Transverse colon (tissue), 4 donors: ENCODE measurements at regions not wholly inside any gene's neighbourhood (a gene's known extent, or its start where the extent isn't known, plus 50 kb on each side); places are given as distances from the start of the nearest gene placed in this dataset.
"Not testable (repeated sequence)": the region's sequence is repeated elsewhere in the genome, so short reads cannot be mapped to it uniquely, and the experiment has no call there.

Experiments
- DNase-seq: peaks from one replicate; pipeline ENCODE4 v3.0.0-alpha.2; 2019
- H3K27ac ChIP-seq, 4 donors: fragments of 200-600 bp; sonication (generic); 2 replicates each; pipeline ENCODE4 v1.5.1; 2016 to 2018; ENCODE audit warnings: inconsistent platforms in 4 of 4
- H3K27me3 ChIP-seq: fragments of 200-600 bp; sonication (generic); 2 replicates; pipeline ENCODE4 v1.5.1; 2017; ENCODE audit warnings: inconsistent platforms
- H3K36me3 ChIP-seq, 4 donors: fragments of 200-600 bp; sonication (generic); 2 replicates each; pipeline ENCODE4 v1.5.1; 2017 to 2019; ENCODE audit warnings: inconsistent platforms in 4 of 4
- H3K4me1 ChIP-seq, 4 donors: fragments of 200-600 bp; sonication (generic); 2 replicates each; pipeline ENCODE4 v1.5.1; 2017 to 2020; ENCODE audit warnings: inconsistent platforms in 4 of 4
- H3K4me3 ChIP-seq, 4 donors: fragments of 200-600 bp; sonication (generic); 1 replicate in 1 of 4; 2 replicates in 3 of 4; pipeline versions ENCODE4 v1.5.1 to v1.6.1; 2017 to 2019; ENCODE audit warnings: inconsistent platforms in 4 of 4
- H3K9me3 ChIP-seq, 2 donors: fragments of 200-600 bp; sonication (generic); 2 replicates each; pipeline ENCODE4 v1.5.1; 2017 to 2019; ENCODE audit warnings: inconsistent platforms in 2 of 2
- CTCF ChIP-seq, 5 experiments: fragments of 200-600 bp in 3 of 5; fragments of 450-650 bp in 2 of 5; sonication (generic) in 3 of 5; IDR thresholded peaks; 1 replicate in 2 of 5; 2 replicates in 3 of 5; pipeline ENCODE4 v1.5.1; 2016 to 2017; ENCODE audit warnings: antibody characterized with exemption in 5 of 5, inconsistent platforms in 3 of 5, mild to moderate bottlenecking in 2 of 5, moderate library complexity in 1 of 5
- EP300 ChIP-seq: sonication (generic); formaldehyde crosslinking; IDR thresholded peaks from one replicate; pipeline ENCODE4 v1.6.1; 2017; ENCODE audit warnings: antibody characterized with exemption, low read depth
- POLR2A ChIP-seq: fragments of 450-650 bp; IDR thresholded peaks from one replicate; pipeline ENCODE4 v1.6.1; 2016; ENCODE audit warnings: antibody characterized with exemption, mild to moderate bottlenecking, moderate library complexity
- POLR2AphosphoS5 ChIP-seq, 3 donors: sonication (generic); formaldehyde crosslinking; IDR thresholded peaks; one replicate each; pipeline ENCODE4 v1.6.1; 2016; ENCODE audit warnings: antibody characterized with exemption in 3 of 3
- WGBS, 2 donors: methylation state at CpG; one replicate each; pipeline ENCODE4 v1.1.5; 2018; ENCODE audit warnings: low coverage in 1 of 2; 5-methylcytosine and 5-hydroxymethylcytosine counted together
- in situ Hi-C, 4 donors: fragments of 200-750 bp; cut with MboI; loops; one replicate each; pipeline versions ENCODE4 v1.15.0 to v1.15.1; 2017; ENCODE audit warnings: low sequenced_read_pairs in 3 of 4, low pct_ligation_motif_present in 1 of 4, low pct_unique_long_range_greater_than_20kb in 1 of 4
- intact Hi-C: fragments of 100-400 bp; cut with DNase I; formaldehyde crosslinking; loops from one replicate; pipeline ENCODE4 v1.15.1; 2023; ENCODE audit warnings: low total_unique reads

- 71 to 89% methylated on average over 3 of the region's 3 CpGs for WGBS, 2 donors
- H3K27ac ChIP-seq: no peak overlapping the region
- in situ Hi-C loops (no loop called here), intact Hi-C loops (no loop called here)
- no peak overlapping the region for H3K4me3 ChIP-seq
- H3K9me3 ChIP-seq: no peaks in the 10 kb centered on the region
- H3K4me1 ChIP-seq: no peaks in the 10 kb centered on the region
- no peak for DNase-seq
- TF ChIP-seq POLR2A (no peak), POLR2AphosphoS5 (IDR thresholded peaks at IDR 0.05) (no peak), CTCF (IDR thresholded peaks at IDR 0.05) (no peak), EP300 (no peak)
- H3K27me3 ChIP-seq: no peaks in the 10 kb centered on the region
- H3K36me3 ChIP-seq: no peaks in the 10 kb centered on the region
These were observed 783.3 kb upstream of the SEMA6A start for GRCh38 chr5:117357886-117358285.

GRCh38 chr5:117347280-117347679 is 772.7 kb upstream of the SEMA6A start:
- WGBS, 2 donors: 55 to 83% methylated on average over 1 to 2 of the region's 2 CpGs
- TF ChIP-seq POLR2A (no peak), EP300 (no peak), CTCF (IDR thresholded peaks at IDR 0.05) (no peak), POLR2AphosphoS5 (IDR thresholded peaks at IDR 0.05) (no peak)
- in situ Hi-C loops (no loop called here), intact Hi-C loops (no loop called here)
- no peak for DNase-seq
- Histone ChIP-seq H3K4me3 (no peak overlapping the region), H3K9me3 (no peaks in the 10 kb centered on the region), H3K27ac (no peak overlapping the region), H3K27me3 (no peaks in the 10 kb centered on the region), H3K36me3 (no peaks in the 10 kb centered on the region), H3K4me1 (no peaks in the 10 kb centered on the region)

- Histone ChIP-seq H3K4me3 (peak overlapping the region in 2 of 4 donors; percentile 14 to 26), H3K27ac (peak overlapping the region in 2 of 4 donors; percentile 17 to 24)
- 40 to 82% methylated on average over 1 to 13 of the region's 13 CpGs for WGBS, 2 donors
- intact Hi-C loops, H3K9me3 ChIP-seq, in situ Hi-C loops, H3K36me3 ChIP-seq, H3K27me3 ChIP-seq, H3K4me1 ChIP-seq: not testable (repeated sequence)
- DNase-seq: peak; percentile 12
These were observed 769.1 kb upstream of the SEMA6A start for GRCh38 chr5:117343726-117344125.

DNA sequence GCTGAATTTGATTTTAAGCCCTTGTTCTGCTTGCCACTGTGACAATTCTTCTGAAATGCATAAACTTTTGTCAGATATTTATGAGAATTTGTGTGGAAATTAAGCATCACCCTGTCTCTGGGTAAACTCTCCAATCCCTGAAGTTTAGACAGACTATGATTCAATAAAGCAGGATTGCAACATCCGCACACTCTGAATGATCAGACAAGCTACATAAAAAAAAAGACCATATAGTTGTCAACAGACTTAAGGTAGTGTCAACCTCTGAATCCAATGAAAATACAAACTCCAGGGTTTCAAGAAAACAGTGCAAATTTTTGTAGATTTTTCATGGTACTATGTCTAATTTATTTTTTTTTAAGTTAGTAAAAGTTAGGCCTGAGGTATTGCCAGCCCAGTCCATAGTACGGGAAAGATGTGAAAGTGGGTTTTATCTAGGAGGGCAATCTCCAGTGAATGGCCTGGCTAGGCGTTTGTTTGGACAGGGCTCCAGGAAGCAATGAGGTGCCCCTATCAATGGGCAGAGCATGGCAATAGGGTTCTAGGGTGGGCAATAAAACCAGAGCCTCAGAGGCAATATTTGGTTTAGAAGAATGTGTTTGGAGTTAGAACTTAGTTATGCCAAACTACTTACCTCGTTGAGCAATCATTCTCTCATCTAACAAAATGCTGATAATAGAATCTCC is 762.6 kb upstream of the SEMA6A start:
- peaks cover 0 to 8% (median 0%) of the 10 kb centered on the region in 4 donors for H3K4me1 ChIP-seq
- WGBS, 2 donors: 34 to 51% methylated on average over 3 to 4 of the region's 4 CpGs
- in situ Hi-C loops: no loop called here
- H3K9me3 ChIP-seq: no peaks in the 10 kb centered on the region
- DNase-seq: peak; percentile 28
- H3K27me3 ChIP-seq: no peaks in the 10 kb centered on the region
- H3K36me3 ChIP-seq: no peaks in the 10 kb centered on the region
- TF ChIP-seq POLR2AphosphoS5 (IDR thresholded peaks at IDR 0.05) (no peak), EP300 (no peak), CTCF (IDR thresholded peaks at IDR 0.05) (no peak), POLR2A (no peak)
- H3K27ac ChIP-seq: no peak overlapping the region
- intact Hi-C loops: no loop called here
- H3K4me3 ChIP-seq: no peak overlapping the region

- in situ Hi-C loops (no loop called here), intact Hi-C loops (no loop called here)
- Histone ChIP-seq H3K4me3 (no peak overlapping the region), H3K4me1 (peaks cover 0 to 8% (median 0%) of the 10 kb centered on the region in 4 donors), H3K9me3 (no peaks in the 10 kb centered on the region), H3K36me3 (no peaks in the 10 kb centered on the region), H3K27ac (no peak overlapping the region), H3K27me3 (no peaks in the 10 kb centered on the region)
- TF ChIP-seq POLR2A (no peak), CTCF (IDR thresholded peaks at IDR 0.05) (no peak), POLR2AphosphoS5 (IDR thresholded peaks at IDR 0.05) (no peak), EP300 (no peak)
- 76 to 91% methylated on average over 3 of the region's 3 CpGs for WGBS, 2 donors
- DNase-seq: no peak
These were observed 761.6 kb upstream of the SEMA6A start for GRCh38 chr5:117336208-117336607.
